ENCODE measurements at regions not wholly inside any gene's neighbourhood (a gene's known extent, or its start where the extent isn't known, plus 50 kb on each side); places are given as distances from the start of the nearest gene placed in this dataset.

GRCh38 chr1:98323906-98324358 lies 337.6 kb upstream of the SNX7 start:
- Histone ChIP-seq H3K79me2 (ENCODE audit: control insufficient read depth, insufficient read depth, low read length, poor library complexity) (no peaks in the 10 kb centered on the region), H3K9me3 (ENCODE audit: insufficient read depth, low read depth, low read length) (no peaks in the 10 kb centered on the region), H4K8ac (ENCODE audit: low read depth, low read length) (no peak overlapping the region), H3K36me3 (ENCODE audit: control insufficient read depth in 1 of 2, insufficient read depth in 2 of 2, low read length in 2 of 2) (no peaks in the 10 kb centered on the region), H2BK5ac (ENCODE audit: low read depth, low read length, poor library complexity) (no peak overlapping the region), H3K4me3 (ENCODE audit: low read depth, low read length) (no peak overlapping the region), H3K27me3 (ENCODE audit: insufficient read depth, low read length) (no peaks in the 10 kb centered on the region), H4K12ac (ENCODE audit: low read depth, low read length) (no peak overlapping the region), H2BK120ac (ENCODE audit: insufficient read depth, low read length, poor library complexity) (no peak overlapping the region), H3K23ac (ENCODE audit: low read length) (no peak overlapping the region), H2BK12ac (ENCODE audit: low read length) (no peak overlapping the region), H3K4ac (ENCODE audit: low read depth, low read length) (no peak overlapping the region), H3K79me1 (ENCODE audit: low read length) (peaks cover 2% of the 10 kb centered on the region), H2AK5ac (ENCODE audit: low read length) (no peak overlapping the region), H3K14ac (ENCODE audit: low read length) (no peak overlapping the region), H3K4me2 (ENCODE audit: low read length) (peak overlapping the region; percentile 22), H4K91ac (ENCODE audit: low read depth, low read length) (no peak overlapping the region), H2AFZ (ENCODE audit: insufficient read depth, low read length, poor library complexity) (no peak overlapping the region), H3K4me1 (ENCODE audit: control insufficient read depth in 1 of 2, insufficient read depth in 2 of 2, low read length in 2 of 2) (peaks cover 3 to 6% of the 10 kb centered on the region in 2 experiments), H3K18ac (ENCODE audit: low read length) (no peak overlapping the region), H3K27ac (ENCODE audit: low read depth, low read length) (peak overlapping the region; percentile 80), H3K9ac (ENCODE audit: low read length) (no peak overlapping the region)
- DNase-seq, result peak; percentile 88 to 94
- no CpG with 5 or more reads among the region's 3 CpGs for WGBS (ENCODE audit: extremely low coverage, insufficient coverage, insufficient read length)

GRCh38 chr1:98323388-98323787 lies 338.1 kb upstream of the SNX7 start:
- Histone ChIP-seq H4K12ac (ENCODE audit: low read depth, low read length) (no peak overlapping the region), H3K23ac (ENCODE audit: low read length) (no peak overlapping the region), H3K79me2 (ENCODE audit: control insufficient read depth, insufficient read depth, low read length, poor library complexity) (no peaks in the 10 kb centered on the region), H2AK5ac (ENCODE audit: low read length) (no peak overlapping the region), H3K18ac (ENCODE audit: low read length) (no peak overlapping the region), H3K27me3 (ENCODE audit: insufficient read depth, low read length) (no peaks in the 10 kb centered on the region), H3K9ac (ENCODE audit: low read length) (no peak overlapping the region), H3K36me3 (ENCODE audit: control insufficient read depth in 1 of 2, insufficient read depth in 2 of 2, low read length in 2 of 2) (no peaks in the 10 kb centered on the region), H2AFZ (ENCODE audit: insufficient read depth, low read length, poor library complexity) (no peak overlapping the region), H3K27ac (ENCODE audit: low read depth, low read length) (peak overlapping the region; percentile 51), H3K4me3 (ENCODE audit: low read depth, low read length) (no peak overlapping the region), H3K79me1 (ENCODE audit: low read length) (peaks cover 2% of the 10 kb centered on the region), H3K9me3 (ENCODE audit: insufficient read depth, low read depth, low read length) (no peaks in the 10 kb centered on the region), H4K8ac (ENCODE audit: low read depth, low read length) (no peak overlapping the region), H4K91ac (ENCODE audit: low read depth, low read length) (no peak overlapping the region), H2BK120ac (ENCODE audit: insufficient read depth, low read length, poor library complexity) (no peak overlapping the region), H3K4me1 (ENCODE audit: control insufficient read depth in 1 of 2, insufficient read depth in 2 of 2, low read length in 2 of 2) (peaks cover 3 to 6% of the 10 kb centered on the region in 2 experiments), H2BK12ac (ENCODE audit: low read length) (no peak overlapping the region), H3K14ac (ENCODE audit: low read length) (no peak overlapping the region), H3K4ac (ENCODE audit: low read depth, low read length) (no peak overlapping the region), H3K4me2 (ENCODE audit: low read length) (no peak overlapping the region), H2BK5ac (ENCODE audit: low read depth, low read length, poor library complexity) (no peak overlapping the region)
- peak; percentile 35 to 56 for DNase-seq

- Histone ChIP-seq H3K36me3 (ENCODE audit: control insufficient read depth in 1 of 2, insufficient read depth in 2 of 2, low read length in 2 of 2) (no peaks in the 10 kb centered on the region), H3K4me3 (ENCODE audit: low read depth, low read length) (no peak overlapping the region), H3K9ac (ENCODE audit: low read length) (no peak overlapping the region), H3K14ac (ENCODE audit: low read length) (no peak overlapping the region), H4K8ac (ENCODE audit: low read depth, low read length) (no peak overlapping the region), H2AK5ac (ENCODE audit: low read length) (no peak overlapping the region), H3K9me3 (ENCODE audit: insufficient read depth, low read depth, low read length) (no peaks in the 10 kb centered on the region), H3K79me2 (ENCODE audit: control insufficient read depth, insufficient read depth, low read length, poor library complexity) (no peaks in the 10 kb centered on the region), H2AFZ (ENCODE audit: insufficient read depth, low read length, poor library complexity) (no peak overlapping the region), H2BK120ac (ENCODE audit: insufficient read depth, low read length, poor library complexity) (no peak overlapping the region), H4K91ac (ENCODE audit: low read depth, low read length) (no peak overlapping the region), H3K4me2 (ENCODE audit: low read length) (no peak overlapping the region), H2BK12ac (ENCODE audit: low read length) (no peak overlapping the region), H3K27ac (ENCODE audit: low read depth, low read length) (no peak overlapping the region), H3K79me1 (ENCODE audit: low read length) (peaks cover 2% of the 10 kb centered on the region), H3K4me1 (ENCODE audit: control insufficient read depth in 1 of 2, insufficient read depth in 2 of 2, low read length in 2 of 2) (peaks cover 3 to 6% of the 10 kb centered on the region in 2 experiments), H3K23ac (ENCODE audit: low read length) (no peak overlapping the region), H3K18ac (ENCODE audit: low read length) (no peak overlapping the region), H4K12ac (ENCODE audit: low read depth, low read length) (no peak overlapping the region), H3K27me3 (ENCODE audit: insufficient read depth, low read length) (no peaks in the 10 kb centered on the region), H2BK5ac (ENCODE audit: low read depth, low read length, poor library complexity) (no peak overlapping the region), H3K4ac (ENCODE audit: low read depth, low read length) (no peak overlapping the region)
- no CpG with 5 or more reads among the region's 1 CpG for WGBS (ENCODE audit: extremely low coverage, insufficient coverage, insufficient read length)
- DNase-seq, result peak in 1 of 2 donors; percentile 7
These were observed 338.6 kb upstream of the SNX7 start for GRCh38 chr1:98322966-98323365.

- no peak overlapping the region for H3K27ac ChIP-seq (ENCODE audit: low read depth, low read length)
- no peak overlapping the region for H4K91ac ChIP-seq (ENCODE audit: low read depth, low read length)
- H3K4ac ChIP-seq (ENCODE audit: low read depth, low read length), result no peak overlapping the region
- no peak overlapping the region for H3K18ac ChIP-seq (ENCODE audit: low read length)
- no peaks in the 10 kb centered on the region for H3K9me3 ChIP-seq (ENCODE audit: insufficient read depth, low read depth, low read length)
- no peak overlapping the region for H3K4me2 ChIP-seq (ENCODE audit: low read length)
- H3K79me2 ChIP-seq (ENCODE audit: control insufficient read depth, insufficient read depth, low read length, poor library complexity), result no peaks in the 10 kb centered on the region
- H3K4me1 ChIP-seq (ENCODE audit: control insufficient read depth in 1 of 2, insufficient read depth in 2 of 2, low read length in 2 of 2), result peaks cover 3 to 6% of the 10 kb centered on the region in 2 experiments
- no peak overlapping the region for H4K12ac ChIP-seq (ENCODE audit: low read depth, low read length)
- no peak for DNase-seq
- no peak overlapping the region for H2AFZ ChIP-seq (ENCODE audit: insufficient read depth, low read length, poor library complexity)
- H2BK12ac ChIP-seq (ENCODE audit: low read length), result no peak overlapping the region
- no peak overlapping the region for H4K8ac ChIP-seq (ENCODE audit: low read depth, low read length)
- no peaks in the 10 kb centered on the region for H3K27me3 ChIP-seq (ENCODE audit: insufficient read depth, low read length)
- H3K4me3 ChIP-seq (ENCODE audit: low read depth, low read length), result no peak overlapping the region
- H2BK120ac ChIP-seq (ENCODE audit: insufficient read depth, low read length, poor library complexity), result no peak overlapping the region
- H3K9ac ChIP-seq (ENCODE audit: low read length), result no peak overlapping the region
- H3K23ac ChIP-seq (ENCODE audit: low read length), result no peak overlapping the region
- H3K36me3 ChIP-seq (ENCODE audit: control insufficient read depth in 1 of 2, insufficient read depth in 2 of 2, low read length in 2 of 2), result no peaks in the 10 kb centered on the region
- H2BK5ac ChIP-seq (ENCODE audit: low read depth, low read length, poor library complexity), result no peak overlapping the region
- no CpG with 5 or more reads among the region's 1 CpG for WGBS (ENCODE audit: extremely low coverage, insufficient coverage, insufficient read length)
- peaks cover 2% of the 10 kb centered on the region for H3K79me1 ChIP-seq (ENCODE audit: low read length)
- no peak overlapping the region for H3K14ac ChIP-seq (ENCODE audit: low read length)
- no peak overlapping the region for H2AK5ac ChIP-seq (ENCODE audit: low read length)
These were observed 339.4 kb upstream of the SNX7 start for GRCh38 chr1:98322086-98322485.

All from trophoblast cell (in vitro differentiated cells and primary cell).